ENCODE measurements at regions not wholly inside any gene's neighbourhood (a gene's known extent, or its start where the extent isn't known, plus 50 kb on each side); places are given as distances from the start of the nearest gene placed in this dataset.
"Not testable (repeated sequence)": the region's sequence is repeated elsewhere in the genome, so short reads cannot be mapped to it uniquely, and the experiment has no call there.

DNA sequence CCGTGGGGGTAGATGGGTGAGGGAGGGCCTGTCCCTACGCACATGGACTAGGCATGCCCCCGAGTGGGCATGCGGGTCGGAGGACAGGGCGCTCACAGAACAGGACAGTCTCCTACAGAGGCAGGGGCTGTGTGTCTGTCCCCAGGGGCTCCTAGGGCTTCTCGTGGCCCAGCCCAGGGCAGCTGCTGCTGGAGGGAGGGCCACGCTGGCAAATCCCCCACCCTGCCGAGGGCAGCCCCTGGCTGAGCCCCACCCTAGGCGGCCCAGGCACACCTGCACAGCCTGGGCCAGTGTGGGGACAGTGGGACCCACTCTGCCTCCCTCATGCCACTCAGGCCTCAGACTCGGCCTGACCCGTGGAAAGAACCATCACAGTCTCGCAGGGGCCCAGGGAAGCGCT lies 214.6 kb downstream of the TMEM121 start:
- not testable (repeated sequence) for DNase-seq

DNA sequence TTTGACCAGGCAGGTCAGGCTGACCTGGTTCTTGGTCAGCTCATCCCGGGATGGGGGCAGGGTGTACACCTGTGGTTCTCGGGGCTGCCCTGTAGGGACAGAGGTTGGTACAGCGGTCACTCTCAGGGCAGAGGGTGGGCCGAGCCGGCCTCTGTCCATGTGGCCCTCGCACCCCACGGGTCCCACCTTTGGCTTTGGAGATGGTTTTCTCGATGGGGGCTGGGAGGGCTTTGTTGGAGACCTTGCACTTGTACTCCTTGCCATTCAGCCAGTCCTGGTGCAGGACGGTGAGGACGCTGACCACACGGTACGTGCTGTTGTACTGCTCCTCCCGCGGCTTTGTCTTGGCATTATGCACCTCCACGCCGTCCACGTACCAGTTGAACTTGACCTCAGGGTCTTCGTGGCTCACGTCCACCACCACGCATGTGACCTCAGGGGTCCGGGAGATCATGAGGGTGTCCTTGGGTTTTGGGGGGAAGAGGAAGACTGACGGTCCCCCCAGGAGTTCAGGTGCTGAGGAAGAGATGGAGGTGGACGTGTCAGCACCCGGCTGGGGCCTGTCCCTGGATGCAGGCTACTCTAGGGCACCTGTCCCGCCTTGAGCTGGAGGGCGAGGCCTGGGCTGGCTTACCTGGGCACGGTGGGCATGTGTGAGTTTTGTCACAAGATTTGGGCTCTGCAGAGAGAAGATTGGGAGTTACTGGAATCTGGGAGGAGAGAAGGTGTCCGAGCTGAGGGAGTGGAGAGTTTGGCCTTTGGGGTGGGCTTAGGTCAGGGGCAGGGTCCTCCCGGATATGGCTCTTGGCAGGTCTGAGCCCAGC lies 215.5 kb downstream of the TMEM121 start:
- DNase-seq, result not testable (repeated sequence)

GRCh38 chr14:105742531-105742848 lies 216.1 kb downstream of the TMEM121 start:
- DNase-seq, result no peak

DNA sequence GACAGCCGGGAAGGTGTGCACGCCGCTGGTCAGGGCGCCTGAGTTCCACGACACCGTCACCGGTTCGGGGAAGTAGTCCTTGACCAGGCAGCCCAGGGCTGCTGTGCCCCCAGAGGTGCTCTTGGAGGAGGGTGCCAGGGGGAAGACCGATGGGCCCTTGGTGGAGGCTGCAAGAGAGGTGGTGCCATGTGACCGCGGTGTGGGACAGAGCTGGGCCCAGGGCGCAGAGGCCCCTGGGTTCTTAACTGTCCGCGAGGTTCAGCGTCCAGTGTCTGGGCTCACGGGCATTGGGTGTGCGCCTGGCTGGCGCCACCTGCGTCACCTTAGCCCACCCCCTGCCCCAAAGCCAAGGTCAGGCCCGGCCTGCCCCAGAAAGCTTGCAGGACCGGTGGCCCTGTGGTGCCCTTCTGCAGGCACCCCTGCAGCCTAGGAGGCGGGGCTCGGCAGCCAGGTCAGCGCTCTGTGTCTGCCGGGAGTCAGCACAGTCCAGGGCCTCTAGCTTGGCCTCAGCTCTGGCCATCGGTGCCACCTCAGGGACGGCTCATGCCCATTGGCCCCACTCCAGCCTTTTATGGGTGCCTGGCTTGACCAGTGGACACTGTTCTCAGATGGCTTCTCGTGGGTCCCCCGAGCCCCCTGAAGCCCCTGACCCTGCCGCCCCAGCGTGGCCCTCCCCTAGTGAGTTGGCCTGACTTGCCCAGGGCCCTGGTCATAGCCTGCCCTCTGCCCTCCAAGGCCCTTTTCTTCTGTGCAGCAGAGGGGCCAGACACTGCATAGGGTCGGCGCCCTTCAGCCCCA lies 216.7 kb downstream of the TMEM121 start:
- DNase-seq, result not testable (repeated sequence)

GRCh38 chr14:105744213-105744787 lies 217.9 kb downstream of the TMEM121 start:
- DNase-seq, result not testable (repeated sequence)

GRCh38 chr14:105745433-105746123 lies 219.2 kb downstream of the TMEM121 start:
- DNase-seq, result no peak

DNA sequence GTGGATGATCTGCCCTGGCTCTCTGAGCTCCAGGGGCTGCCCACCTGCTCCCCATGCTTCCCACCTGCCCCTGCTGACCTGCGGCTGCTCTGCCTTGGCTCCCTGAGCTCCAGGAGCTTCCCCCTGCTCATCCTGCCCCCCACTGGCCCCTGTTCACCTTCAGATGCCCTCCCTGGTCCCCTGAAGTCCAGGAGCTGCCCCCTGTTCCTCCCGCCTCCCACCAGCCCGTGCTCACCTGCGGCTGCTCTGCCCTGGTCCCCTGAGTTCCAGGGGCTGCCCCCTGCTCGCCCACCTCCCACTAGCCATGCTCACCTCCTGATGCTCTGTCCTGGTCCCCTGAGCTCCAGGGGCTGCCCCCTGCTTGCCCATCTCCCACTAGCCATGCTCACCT lies 219.7 kb downstream of the TMEM121 start:
- no peak for DNase-seq

- DNase-seq, result not testable (repeated sequence)
Observed at GRCh38 chr14:105746800-105747502, 220.6 kb downstream of the TMEM121 start.

- DNase-seq, result peak; percentile 21
Observed at GRCh38 chr14:105747503-105748203, 221.3 kb downstream of the TMEM121 start.

DNA sequence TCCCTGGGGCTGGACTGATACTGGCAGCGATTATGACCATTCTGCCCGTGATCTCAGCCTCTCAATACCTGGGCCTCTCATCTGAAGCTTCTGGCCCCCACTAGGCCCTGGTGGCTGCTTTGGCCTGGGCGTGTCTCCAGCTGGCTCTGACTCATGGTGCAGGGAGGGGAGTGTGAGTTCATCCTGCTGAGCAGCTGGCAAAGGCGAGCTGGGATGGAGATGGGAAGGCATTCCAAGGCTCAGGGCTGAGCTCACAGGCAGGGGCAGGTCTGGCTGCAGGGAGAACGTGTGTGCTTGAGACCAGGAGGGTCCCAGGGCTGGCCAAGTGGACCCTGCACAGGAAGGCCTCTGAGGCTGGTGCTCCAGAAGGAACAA lies 221.8 kb downstream of the TMEM121 start:
- peak; percentile 26 for DNase-seq

- DNase-seq, result not testable (repeated sequence)
Observed at GRCh38 chr14:105748710-105749109, 222.3 kb downstream of the TMEM121 start.

DNA sequence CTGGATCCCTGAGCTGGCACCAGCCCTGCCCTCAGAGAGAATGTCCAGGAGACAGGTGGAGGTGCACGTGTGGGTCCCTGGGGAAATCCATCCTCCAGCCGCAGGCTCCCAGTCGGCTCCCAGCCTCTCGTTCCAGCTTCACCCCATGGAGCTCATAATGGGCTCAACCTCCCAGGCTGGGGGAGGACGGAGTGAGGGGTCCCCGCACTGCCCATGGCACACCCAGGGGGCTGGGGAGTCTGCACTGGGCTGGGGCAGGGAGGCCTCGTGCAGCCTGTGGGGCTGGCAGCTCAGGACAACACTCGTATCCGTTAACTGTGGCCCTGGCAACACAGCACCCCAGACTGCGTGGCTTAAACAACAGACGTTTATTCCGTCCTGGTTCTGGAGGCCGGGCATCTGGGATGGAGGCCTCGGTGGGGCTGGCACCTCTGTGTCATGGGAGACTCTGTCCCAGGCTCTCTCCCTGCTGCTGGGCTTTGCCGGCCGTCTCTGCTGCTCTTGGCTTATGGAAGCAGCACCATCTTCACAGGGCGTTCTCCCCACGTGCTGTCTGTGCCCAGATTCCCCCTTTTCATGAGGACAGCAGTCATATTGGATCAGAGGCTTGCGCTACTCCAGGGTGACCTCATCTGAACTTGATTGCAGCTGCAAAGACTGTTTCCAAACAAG lies 223.6 kb downstream of the TMEM121 start:
- DNase-seq, result not testable (repeated sequence)

- not testable (repeated sequence) for DNase-seq
Observed at GRCh38 chr14:105751291-105751751, 224.9 kb downstream of the TMEM121 start.

GRCh38 chr14:105752420-105752819 lies 226.0 kb downstream of the TMEM121 start:
- not testable (repeated sequence) for DNase-seq

DNA sequence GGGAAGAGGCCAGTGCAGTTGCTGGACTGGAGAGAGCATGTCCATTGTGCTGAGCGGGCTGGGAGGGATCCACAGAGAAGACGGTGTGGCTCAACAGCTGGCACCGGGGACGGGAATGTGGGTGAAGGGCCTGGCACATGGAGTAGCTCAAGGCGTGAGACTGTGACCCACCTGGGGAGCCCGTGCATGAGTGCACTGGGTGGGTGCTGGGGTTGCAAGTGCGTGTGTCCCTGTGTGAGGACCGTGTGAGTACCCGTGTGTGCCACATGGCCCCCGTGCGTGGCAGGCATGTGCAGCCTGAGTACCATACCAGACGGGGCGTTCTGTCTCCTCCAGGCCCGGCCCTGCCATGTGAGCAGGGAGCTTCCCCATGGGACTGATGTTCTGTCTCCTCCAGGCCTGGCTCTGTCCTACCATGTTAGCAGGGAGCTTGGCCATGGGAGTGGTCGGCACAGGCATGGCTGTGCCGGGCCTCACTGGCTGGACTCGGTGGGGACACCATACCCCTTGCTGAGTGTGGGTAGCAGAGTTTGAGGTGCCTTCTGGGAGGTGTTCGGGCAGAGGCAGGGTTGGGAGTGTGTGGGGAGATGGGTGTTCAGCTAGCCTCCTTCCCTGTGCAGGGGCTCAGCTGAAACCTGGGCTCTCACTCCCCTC lies 234.4 kb downstream of the TMEM121 start:
- DNase-seq, result no peak

- DNase-seq, result not testable (repeated sequence)
Observed at GRCh38 chr14:105761345-105761740, 235.0 kb downstream of the TMEM121 start.

DNA sequence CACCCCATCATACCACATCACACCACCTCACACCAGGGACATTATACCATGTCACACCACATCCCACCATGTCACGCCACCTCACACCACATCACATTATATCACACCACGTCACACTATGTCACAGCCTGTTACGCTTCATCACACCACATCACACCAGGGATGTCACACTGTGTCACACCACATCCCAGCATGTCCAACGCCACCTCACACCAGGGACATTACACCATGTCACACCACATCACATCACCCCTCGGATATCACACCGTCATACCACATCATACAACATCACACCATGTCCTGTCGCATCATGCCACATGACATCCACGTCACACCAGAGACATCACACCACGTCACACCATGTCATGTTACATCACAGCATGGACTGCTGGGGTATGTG lies 235.5 kb downstream of the TMEM121 start:
- no peak for DNase-seq

GRCh38 chr14:105762262-105762661 lies 235.9 kb downstream of the TMEM121 start:
- not testable (repeated sequence) for DNase-seq

- DNase-seq, result not testable (repeated sequence)
Observed at GRCh38 chr14:105764254-105764901, 238.0 kb downstream of the TMEM121 start.
